HUES6 (cell line): ENCODE measurements at regions not wholly inside any gene's neighbourhood (a gene's known extent, or its start where the extent isn't known, plus 50 kb on each side); places are given as distances from the start of the nearest gene placed in this dataset.
"Not testable (repeated sequence)": the region's sequence is repeated elsewhere in the genome, so short reads cannot be mapped to it uniquely, and the experiment has no call there.

ENCODE experiments used
- H3K27ac ChIP-seq: 2 replicates; pipeline ENCODE4 v1.7.0; 2013; ENCODE audit warnings: low read depth, mild to moderate bottlenecking, low read length, inconsistent platforms
- H3K27me3 ChIP-seq: 2 replicates; pipeline ENCODE4 v1.6.1; 2013; ENCODE audit warnings: low read length; ENCODE audit not compliant: control insufficient read depth, insufficient read depth
- H3K36me3 ChIP-seq: 2 replicates; pipeline ENCODE4 v1.6.1; 2013; ENCODE audit warnings: low read length; ENCODE audit not compliant: control insufficient read depth, insufficient read depth
- H3K4me1 ChIP-seq: 2 replicates; pipeline ENCODE4 v1.6.1; 2013; ENCODE audit warnings: low read length; ENCODE audit not compliant: control insufficient read depth, insufficient read depth
- H3K4me3 ChIP-seq: 2 replicates; pipeline ENCODE4 v1.5.1; 2013; ENCODE audit warnings: low read depth, low read length
- H3K9ac ChIP-seq: one replicate; pipeline ENCODE4 v1.6.1; 2013; ENCODE audit warnings: mild to moderate bottlenecking, low read length
- H3K9me3 ChIP-seq: 2 replicates; pipeline ENCODE4 v1.6.1; 2013; ENCODE audit warnings: low read depth, low read length; ENCODE audit not compliant: control insufficient read depth, insufficient read depth

DNA sequence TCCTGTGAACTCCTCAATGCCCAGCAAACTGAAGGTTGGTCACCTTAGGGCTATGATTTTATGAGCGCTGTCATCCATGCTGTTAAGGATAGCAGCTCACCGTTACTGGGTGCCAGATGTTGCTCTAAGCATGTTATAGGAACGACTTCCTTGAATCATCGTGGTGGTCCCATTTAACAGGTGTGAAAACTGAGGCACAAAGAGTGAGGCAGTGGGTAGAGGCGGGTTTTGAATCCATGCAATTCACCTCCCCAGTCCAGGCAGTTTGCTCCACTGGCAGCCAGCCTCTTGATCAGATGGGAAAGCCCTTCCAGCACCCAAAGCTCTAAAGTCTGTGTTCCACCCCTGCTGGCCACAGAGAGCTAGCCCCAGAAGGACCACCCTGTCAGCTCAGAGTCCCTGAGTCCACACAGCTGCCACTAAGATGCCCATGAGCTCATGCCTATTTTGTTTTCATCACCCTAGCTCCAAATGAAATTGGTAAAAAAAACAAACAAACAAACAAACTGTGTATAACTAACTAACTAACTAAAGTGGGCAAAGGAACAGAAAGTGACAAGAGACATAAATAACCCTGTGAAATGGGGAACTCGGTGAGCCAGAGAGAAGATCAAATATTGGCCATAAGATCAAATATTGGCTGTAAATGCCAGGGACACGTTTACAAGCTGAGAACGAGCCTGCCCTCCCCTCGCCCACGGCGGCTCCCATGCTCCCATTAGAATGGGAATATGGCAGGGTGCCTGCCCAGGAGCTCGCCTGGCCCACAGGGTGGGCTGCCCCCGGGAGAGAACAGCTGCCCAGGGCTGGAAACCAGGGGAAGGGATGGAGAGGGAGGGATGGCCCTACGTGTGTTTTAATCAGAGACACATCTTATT, 72.3 kb upstream of the RFLNA start:
- no peak overlapping the region for H3K4me3 ChIP-seq
- H3K27me3 ChIP-seq: no peaks in the 10 kb centered on the region
- H3K27ac ChIP-seq: no peak overlapping the region
- no peaks in the 10 kb centered on the region for H3K36me3 ChIP-seq
- peaks cover 10% of the 10 kb centered on the region for H3K9me3 ChIP-seq
- H3K9ac ChIP-seq: no peak overlapping the region
- peaks cover 6% of the 10 kb centered on the region for H3K4me1 ChIP-seq

DNA sequence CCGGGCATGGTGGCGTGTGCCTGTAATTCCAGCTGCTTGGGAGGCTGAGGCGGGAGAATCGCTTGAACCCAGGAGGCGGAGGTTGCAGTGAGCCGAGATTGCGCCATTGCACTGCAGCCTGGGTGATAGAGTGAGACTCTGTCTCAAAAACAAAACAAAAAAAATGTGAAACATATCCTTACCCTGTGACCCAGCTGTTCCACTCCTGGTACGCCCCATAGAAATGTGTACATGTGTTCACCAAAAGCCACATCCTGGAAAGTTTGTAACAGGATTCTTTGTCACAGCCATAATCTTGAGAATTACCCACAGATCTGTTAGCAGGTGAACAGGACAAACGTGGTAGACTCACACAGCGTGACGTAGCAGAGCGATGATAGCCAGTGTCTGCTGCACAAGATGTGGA, 71.2 kb upstream of the RFLNA start:
- H3K36me3 ChIP-seq, H3K4me1 ChIP-seq, H3K27me3 ChIP-seq, H3K9ac ChIP-seq, H3K27ac ChIP-seq, H3K4me3 ChIP-seq: not testable (repeated sequence)
- peaks cover 10% of the 10 kb centered on the region for H3K9me3 ChIP-seq

DNA sequence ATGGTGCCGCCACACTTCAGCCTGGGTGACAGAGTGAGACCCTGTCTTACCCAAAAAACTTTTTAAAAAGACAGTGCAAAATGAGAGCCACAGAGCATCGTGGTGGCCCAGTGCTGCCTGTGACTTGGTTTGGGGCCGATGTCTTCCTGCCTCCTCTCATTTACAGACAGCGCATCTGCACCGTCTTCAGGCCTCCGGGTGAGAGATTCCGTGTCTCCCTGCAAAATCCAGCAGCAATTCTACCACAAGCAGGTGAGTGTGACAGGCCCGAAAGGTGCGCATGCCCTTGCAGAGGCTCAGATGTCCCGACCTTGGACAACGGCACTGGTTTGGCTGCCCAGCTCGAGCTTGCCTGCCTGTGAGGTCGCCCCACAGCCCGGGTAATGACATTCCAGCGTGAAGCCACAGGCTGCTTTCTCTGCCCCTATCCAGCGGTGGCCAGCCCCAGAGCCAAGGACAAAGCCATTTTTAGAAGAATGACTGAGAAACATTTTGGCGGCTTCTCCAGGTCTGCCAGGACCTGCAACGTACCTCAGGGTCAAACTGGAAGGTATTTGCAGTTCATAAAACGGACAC, 70.3 kb upstream of the RFLNA start:
- H3K4me1 ChIP-seq: no peaks in the 10 kb centered on the region
- H3K36me3 ChIP-seq: no peaks in the 10 kb centered on the region
- H3K27ac ChIP-seq: no peak overlapping the region
- H3K9me3 ChIP-seq: peaks cover 8% of the 10 kb centered on the region
- H3K4me3 ChIP-seq: no peak overlapping the region
- no peak overlapping the region for H3K9ac ChIP-seq
- H3K27me3 ChIP-seq: no peaks in the 10 kb centered on the region

DNA sequence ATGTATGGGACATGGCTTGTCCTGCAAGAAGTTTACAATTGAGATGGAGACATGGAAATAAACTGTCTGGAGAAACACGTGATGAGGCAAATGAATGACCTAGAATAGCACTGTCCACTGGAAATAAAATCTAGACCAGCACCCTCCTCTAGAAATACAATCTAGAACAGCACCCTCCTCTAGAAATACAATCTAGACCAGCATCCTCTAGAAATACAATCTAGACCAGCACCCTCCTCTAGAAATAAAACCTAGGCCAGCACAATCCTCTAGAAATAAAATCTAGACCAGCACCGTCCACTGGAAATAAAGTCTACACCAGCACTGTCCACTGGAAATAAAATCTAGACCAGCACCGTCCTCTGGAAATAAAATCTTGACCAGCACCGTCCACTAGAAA, 69.2 kb upstream of the RFLNA start:
- Histone ChIP-seq H3K4me3 (no peak overlapping the region), H3K27me3 (no peaks in the 10 kb centered on the region), H3K4me1 (no peaks in the 10 kb centered on the region), H3K27ac (no peak overlapping the region), H3K9me3 (no peaks in the 10 kb centered on the region), H3K36me3 (no peaks in the 10 kb centered on the region), H3K9ac (no peak overlapping the region)

DNA sequence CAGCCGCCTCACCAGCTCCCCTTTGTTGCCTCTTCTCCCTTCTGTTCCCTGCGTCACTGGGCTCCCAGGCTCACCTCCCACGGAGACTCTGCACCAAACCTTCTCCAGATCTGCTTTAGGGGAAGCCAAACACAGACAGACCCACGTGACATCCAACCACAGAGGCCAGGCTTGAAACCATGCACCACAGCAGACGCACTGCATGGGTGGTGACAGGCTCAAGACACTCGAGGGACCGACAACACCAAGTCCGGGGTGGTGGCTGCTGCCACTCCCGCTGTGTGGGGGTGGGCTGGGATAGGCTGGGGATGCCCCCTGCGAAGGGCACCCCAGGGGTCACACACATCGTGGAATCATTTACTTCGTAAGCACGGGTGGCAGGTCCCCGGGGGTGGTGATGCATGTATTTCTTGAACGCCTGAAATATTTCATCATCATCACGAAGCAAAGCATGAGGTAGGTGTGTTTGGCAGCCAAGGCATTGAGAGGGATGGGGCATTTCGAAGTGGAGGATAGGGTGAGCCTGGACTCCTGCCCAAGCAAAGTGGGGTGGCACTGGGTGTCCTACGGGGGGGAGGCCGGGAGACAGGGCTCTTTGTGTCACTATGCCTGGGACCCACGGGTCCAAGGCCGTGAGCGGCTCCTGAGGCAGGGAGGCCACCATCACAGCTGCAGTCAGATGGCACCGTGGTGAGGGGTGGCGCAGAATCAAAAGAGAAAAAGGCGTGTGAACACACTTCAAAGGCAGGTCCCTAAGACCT, 66.8 kb upstream of the RFLNA start:
- H3K27me3 ChIP-seq: no peaks in the 10 kb centered on the region
- peaks cover 5% of the 10 kb centered on the region; the same call in 1 of the 2 replicates for H3K4me1 ChIP-seq
- no peak overlapping the region for H3K4me3 ChIP-seq
- no peaks in the 10 kb centered on the region for H3K36me3 ChIP-seq
- no peaks in the 10 kb centered on the region for H3K9me3 ChIP-seq
- H3K27ac ChIP-seq: no peak overlapping the region
- no peak overlapping the region for H3K9ac ChIP-seq

DNA sequence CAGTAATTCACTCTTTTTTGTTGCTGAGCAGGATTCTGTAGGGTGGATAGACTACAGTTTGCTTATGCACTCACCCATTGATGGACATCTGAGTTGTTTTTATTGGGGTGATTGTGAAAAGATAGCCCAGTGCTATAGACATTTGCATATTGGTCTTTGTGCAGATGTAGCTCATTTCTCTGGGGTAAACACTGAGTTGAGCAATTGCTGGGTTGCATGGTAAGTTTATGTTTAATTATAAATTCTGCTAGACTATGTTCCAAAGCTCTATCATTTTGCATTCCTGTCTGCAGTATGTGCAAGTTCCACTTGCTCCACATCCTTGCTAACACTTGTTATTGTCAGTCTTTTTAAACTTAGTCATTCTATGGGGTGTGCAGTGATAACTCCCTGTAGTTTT, 65.4 kb upstream of the RFLNA start:
- H3K27ac ChIP-seq: no peak overlapping the region
- H3K4me1 ChIP-seq: peaks cover 5% of the 10 kb centered on the region; the same call in 1 of the 2 replicates
- H3K27me3 ChIP-seq: no peaks in the 10 kb centered on the region
- H3K4me3 ChIP-seq: no peak overlapping the region
- no peaks in the 10 kb centered on the region for H3K36me3 ChIP-seq
- H3K9me3 ChIP-seq: no peaks in the 10 kb centered on the region
- no peak overlapping the region for H3K9ac ChIP-seq

DNA sequence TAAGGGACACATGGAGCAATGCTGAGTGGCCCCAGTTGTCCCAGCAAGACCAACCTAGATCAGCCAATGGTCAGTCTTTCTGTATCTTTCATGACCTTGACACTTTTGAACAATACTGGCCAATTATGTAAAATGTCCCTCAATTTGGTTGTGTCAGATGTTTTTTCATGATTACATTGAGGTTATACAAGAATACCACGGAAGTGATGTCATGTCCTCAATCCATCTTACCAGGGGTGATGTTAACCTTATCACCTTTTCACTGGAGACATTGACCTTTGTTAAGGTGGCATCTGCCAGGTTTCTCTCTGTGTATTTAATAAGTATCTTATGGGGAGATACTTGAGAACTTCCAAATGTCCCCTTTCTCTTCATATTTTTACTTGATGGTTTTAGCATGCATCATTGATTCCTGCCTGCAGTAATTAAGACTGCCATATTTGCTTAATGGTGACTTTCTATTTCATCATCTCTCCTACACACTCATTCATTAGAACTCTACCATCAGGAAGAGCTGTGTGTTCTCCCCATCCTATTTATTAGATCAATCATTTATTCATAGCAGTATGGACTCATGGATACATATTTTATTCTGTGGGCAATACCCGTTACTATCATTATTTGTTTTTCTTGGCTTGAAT, 64.7 kb upstream of the RFLNA start:
- Histone ChIP-seq H3K27me3 (no peaks in the 10 kb centered on the region), H3K4me1 (peaks cover 5% of the 10 kb centered on the region; the same call in 1 of the 2 replicates), H3K27ac (no peak overlapping the region), H3K9me3 (peaks cover 2% of the 10 kb centered on the region; the same call in 1 of the 2 replicates), H3K4me3 (no peak overlapping the region), H3K36me3 (no peaks in the 10 kb centered on the region), H3K9ac (no peak overlapping the region)

DNA sequence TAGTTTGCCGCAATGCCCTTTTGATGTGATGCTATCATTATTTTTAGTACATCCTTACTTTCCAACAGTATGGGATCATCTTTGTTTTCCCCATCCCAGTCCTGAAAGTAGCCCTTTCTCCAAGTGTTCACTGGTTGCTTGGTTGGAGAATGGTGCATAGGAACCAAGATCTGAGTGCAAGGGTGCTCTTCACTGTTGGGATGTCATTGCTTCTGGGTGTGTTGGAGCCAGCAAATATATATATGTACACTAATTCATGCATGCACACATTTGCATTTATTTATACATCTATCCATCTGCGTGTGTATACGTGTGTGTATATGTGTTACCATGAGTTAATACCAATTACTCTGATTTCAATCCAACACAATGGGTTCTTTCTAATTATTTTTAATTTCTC, 64.1 kb upstream of the RFLNA start:
- Histone ChIP-seq H3K27me3 (no peaks in the 10 kb centered on the region), H3K9ac (no peak overlapping the region), H3K4me3 (no peak overlapping the region), H3K4me1 (peaks cover 5% of the 10 kb centered on the region; the same call in 1 of the 2 replicates), H3K36me3 (no peaks in the 10 kb centered on the region), H3K27ac (no peak overlapping the region), H3K9me3 (peaks cover 2% of the 10 kb centered on the region; the same call in 1 of the 2 replicates)

DNA sequence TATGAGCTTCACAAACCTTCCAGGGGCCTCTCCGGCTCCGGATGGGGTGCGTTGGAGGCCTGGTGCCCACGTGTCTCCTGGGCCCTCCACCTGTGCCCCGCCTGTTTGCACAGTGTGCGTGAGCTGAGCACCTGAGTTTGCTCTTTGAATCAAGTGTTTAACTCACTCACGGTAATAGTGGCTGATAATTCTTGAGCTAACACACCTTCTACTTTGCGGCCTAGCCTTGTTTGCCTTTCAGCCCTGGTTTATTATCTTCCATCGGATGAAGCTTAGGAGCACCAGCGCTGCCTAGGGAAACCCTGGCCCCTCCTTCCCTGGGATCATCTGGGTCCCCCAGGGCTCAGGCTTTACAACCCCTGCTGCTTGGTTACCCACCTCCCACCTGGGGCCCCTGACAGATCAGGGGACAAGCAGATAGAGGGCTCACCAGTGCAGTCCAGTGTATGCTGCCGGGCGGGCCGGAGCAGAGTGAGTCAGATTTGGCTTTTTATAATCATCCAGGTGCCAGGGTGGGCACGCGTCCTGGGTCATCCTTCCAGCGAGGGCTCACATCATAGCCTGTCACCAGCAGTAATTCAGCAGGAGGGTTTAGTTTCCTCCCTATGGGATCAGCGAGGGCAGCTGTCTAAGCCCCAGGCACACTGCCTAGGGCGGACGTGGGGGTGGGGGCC, 62.8 kb upstream of the RFLNA start:
- no peak overlapping the region for H3K4me3 ChIP-seq
- no peak overlapping the region for H3K9ac ChIP-seq
- no peaks in the 10 kb centered on the region for H3K27me3 ChIP-seq
- no peaks in the 10 kb centered on the region for H3K36me3 ChIP-seq
- H3K27ac ChIP-seq: no peak overlapping the region
- peaks cover 2% of the 10 kb centered on the region; the same call in 1 of the 2 replicates for H3K9me3 ChIP-seq
- peaks cover 5% of the 10 kb centered on the region; the same call in 1 of the 2 replicates for H3K4me1 ChIP-seq

DNA sequence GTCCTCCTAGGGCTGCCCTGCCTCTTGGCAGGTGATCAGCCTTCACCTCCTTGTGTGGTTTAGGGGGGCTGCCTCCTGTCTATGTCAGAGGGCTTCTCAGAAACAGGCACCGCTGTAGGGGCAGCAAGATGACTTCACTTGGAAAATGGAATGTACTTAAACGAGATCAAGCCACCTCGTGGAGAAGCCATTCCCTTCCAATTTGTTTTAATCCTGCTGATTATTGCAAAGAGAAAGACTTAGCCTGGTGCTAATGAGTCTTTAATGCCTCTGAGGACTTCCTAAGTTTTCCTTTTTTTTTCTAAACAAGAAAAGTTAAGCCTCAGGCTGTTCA, 62.3 kb upstream of the RFLNA start:
- Histone ChIP-seq H3K36me3 (no peaks in the 10 kb centered on the region), H3K9me3 (peaks cover 2% of the 10 kb centered on the region; the same call in 1 of the 2 replicates), H3K4me3 (no peak overlapping the region), H3K4me1 (peaks cover 5% of the 10 kb centered on the region; the same call in 1 of the 2 replicates), H3K27me3 (no peaks in the 10 kb centered on the region), H3K27ac (no peak overlapping the region), H3K9ac (no peak overlapping the region)
